ENCODE measurements at regions not wholly inside any gene's neighbourhood (a gene's known extent, or its start where the extent isn't known, plus 50 kb on each side); places are given as distances from the start of the nearest gene placed in this dataset.

- no peaks in the 10 kb centered on the region for H3K36me3 ChIP-seq
- H3K27me3 ChIP-seq = no peaks in the 10 kb centered on the region
- H3K4me3 ChIP-seq = no peak overlapping the region
- WGBS, 2 donors = 45 to 58% methylated on average over 1 of the region's 1 CpG
- H3K4me1 ChIP-seq = no peaks in the 10 kb centered on the region
- no peaks in the 10 kb centered on the region for H3K9me3 ChIP-seq
- DNase-seq = no peak
- no peak for TF ChIP-seq POLR2A (IDR thresholded peaks at IDR 0.05)
- TF ChIP-seq, protein P1, sequence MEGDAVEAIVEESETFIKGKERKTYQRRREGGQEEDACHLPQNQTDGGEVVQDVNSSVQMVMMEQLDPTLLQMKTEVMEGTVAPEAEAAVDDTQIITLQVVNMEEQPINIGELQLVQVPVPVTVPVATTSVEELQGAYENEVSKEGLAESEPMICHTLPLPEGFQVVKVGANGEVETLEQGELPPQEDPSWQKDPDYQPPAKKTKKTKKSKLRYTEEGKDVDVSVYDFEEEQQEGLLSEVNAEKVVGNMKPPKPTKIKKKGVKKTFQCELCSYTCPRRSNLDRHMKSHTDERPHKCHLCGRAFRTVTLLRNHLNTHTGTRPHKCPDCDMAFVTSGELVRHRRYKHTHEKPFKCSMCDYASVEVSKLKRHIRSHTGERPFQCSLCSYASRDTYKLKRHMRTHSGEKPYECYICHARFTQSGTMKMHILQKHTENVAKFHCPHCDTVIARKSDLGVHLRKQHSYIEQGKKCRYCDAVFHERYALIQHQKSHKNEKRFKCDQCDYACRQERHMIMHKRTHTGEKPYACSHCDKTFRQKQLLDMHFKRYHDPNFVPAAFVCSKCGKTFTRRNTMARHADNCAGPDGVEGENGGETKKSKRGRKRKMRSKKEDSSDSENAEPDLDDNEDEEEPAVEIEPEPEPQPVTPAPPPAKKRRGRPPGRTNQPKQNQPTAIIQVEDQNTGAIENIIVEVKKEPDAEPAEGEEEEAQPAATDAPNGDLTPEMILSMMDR (IDR thresholded peaks at IDR 0.05) = no peak
- intact Hi-C loops (cut with DNase I) = no loop called here
- H3K27ac ChIP-seq = no peak overlapping the region
Observed at GRCh38 chr4:114087596-114088230, 108.3 kb upstream of the ARSJ start.

- intact Hi-C loops (cut with DNase I) = no loop called here
- Histone ChIP-seq H3K4me3 (no peak overlapping the region), H3K9me3 (no peaks in the 10 kb centered on the region), H3K4me1 (no peaks in the 10 kb centered on the region), H3K36me3 (no peaks in the 10 kb centered on the region), H3K27me3 (no peaks in the 10 kb centered on the region), H3K27ac (no peak overlapping the region)
- TF ChIP-seq, protein P1 (IDR thresholded peaks at IDR 0.05) = no peak
- no peak for TF ChIP-seq POLR2A (IDR thresholded peaks at IDR 0.05)
- no peak for DNase-seq
Observed at GRCh38 chr4:114088481-114088880, 109.0 kb upstream of the ARSJ start.

DNA sequence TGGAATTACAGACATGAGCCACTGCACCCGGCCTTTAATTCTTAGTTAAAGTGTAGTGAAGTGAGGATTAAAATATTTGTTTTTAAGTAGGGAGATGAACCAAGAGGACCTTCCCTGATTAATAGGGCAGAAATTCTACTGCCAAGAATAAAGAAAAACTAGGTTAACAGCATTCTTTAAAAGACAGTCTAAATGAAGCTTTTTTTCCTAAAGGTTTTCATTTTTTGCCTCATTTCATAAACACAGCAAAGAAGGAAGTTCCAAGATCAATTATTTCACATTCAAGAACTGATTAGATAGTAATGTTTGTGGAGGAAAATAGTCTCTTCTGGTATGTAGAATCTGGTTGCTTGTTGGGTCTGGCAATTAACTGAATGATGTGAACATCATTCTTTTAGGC, 112.1 kb upstream of the ARSJ start:
- intact Hi-C loops (cut with DNase I) = no loop called here
- no peak for DNase-seq
- Histone ChIP-seq H3K9me3 (no peaks in the 10 kb centered on the region), H3K36me3 (no peaks in the 10 kb centered on the region), H3K4me1 (no peaks in the 10 kb centered on the region), H3K27me3 (no peaks in the 10 kb centered on the region), H3K4me3 (no peak overlapping the region), H3K27ac (no peak overlapping the region)
- TF ChIP-seq, protein P1 (IDR thresholded peaks at IDR 0.05) = no peak
- TF ChIP-seq POLR2A (IDR thresholded peaks at IDR 0.05) = no peak
- 27 to 40% methylated on average over 1 of the region's 1 CpG for WGBS, 2 donors

DNA sequence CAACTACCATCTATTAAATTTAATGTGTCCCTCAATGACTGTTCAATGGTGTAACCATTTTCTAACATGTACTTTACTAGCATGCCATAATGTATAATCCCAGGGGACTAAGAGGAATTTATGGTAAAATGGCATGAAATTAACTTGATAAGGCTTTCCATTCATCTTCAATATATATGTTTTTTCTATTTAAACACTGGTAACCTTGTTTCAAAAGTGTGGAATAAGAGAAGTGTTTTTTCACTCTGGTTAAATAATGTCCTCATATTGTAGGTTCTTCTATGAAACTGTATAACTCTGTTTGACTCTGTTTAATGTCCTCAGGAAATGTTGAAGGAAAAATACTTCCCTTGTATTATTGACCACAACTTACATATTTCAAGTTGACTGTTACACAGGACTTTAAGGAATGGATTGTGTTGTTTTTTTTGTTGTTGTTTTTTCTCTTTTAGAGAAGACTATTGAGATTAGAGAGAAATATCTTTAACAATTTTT, 113.8 kb upstream of the ARSJ start:
- no peak for DNase-seq
- H3K27ac ChIP-seq = no peak overlapping the region
- no peak overlapping the region for H3K4me3 ChIP-seq
- intact Hi-C loops (cut with DNase I) = no loop called here
- H3K9me3 ChIP-seq = no peaks in the 10 kb centered on the region
- no peaks in the 10 kb centered on the region for H3K36me3 ChIP-seq
- no peaks in the 10 kb centered on the region for H3K27me3 ChIP-seq
- TF ChIP-seq, protein P1 (IDR thresholded peaks at IDR 0.05) = no peak
- no peak for TF ChIP-seq POLR2A (IDR thresholded peaks at IDR 0.05)
- no peaks in the 10 kb centered on the region for H3K4me1 ChIP-seq

DNA sequence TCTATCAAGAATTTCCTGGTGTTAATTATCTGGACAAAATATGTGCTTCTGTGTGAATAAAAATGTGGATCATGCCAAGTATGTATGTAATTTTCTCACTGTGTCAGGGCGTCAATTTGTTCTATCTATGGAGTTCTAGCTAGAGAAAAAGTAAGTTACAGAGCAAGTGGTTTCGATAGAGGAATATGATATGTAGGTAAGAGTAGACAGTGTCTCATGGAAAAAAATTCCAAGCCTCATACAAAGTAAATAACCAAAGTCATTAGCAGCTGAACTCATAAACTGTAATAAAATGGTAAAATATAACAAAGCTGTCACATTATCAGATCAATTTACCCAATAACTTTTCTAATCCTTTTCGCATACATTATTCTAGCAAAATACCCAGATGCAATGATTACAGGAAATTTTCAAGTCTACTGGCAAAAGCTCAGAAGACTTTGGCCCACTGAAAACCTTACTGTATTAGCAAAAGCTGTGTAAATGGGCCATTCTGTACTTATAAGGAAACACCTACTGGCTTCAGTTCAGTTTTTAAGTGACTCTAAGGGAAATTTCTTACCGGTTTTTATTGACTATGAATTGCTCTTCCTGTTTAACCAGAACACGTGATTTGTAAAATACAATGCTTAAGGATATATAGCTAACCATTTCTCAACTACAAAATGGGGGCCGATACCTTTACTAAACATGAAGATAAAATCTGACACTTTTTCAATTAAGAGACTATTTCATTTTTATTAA, 121.0 kb upstream of the ARSJ start:
- WGBS, 2 donors = 73 to 74% methylated on average over 6 of the region's 6 CpGs
- H3K27me3 ChIP-seq = no peaks in the 10 kb centered on the region
- TF ChIP-seq, protein P1 (IDR thresholded peaks at IDR 0.05) = no peak
- no peak for TF ChIP-seq POLR2A (IDR thresholded peaks at IDR 0.05)
- no peaks in the 10 kb centered on the region for H3K4me1 ChIP-seq
- intact Hi-C loops (cut with DNase I) = no loop called here
- H3K27ac ChIP-seq = no peak overlapping the region
- H3K36me3 ChIP-seq = no peaks in the 10 kb centered on the region
- DNase-seq = no peak
- no peaks in the 10 kb centered on the region for H3K9me3 ChIP-seq
- no peak overlapping the region for H3K4me3 ChIP-seq

Measured in esophagus squamous epithelium (tissue), 5 donors.